COLO668 (cell line): ENCODE measurements at regions not wholly inside any gene's neighbourhood (a gene's known extent, or its start where the extent isn't known, plus 50 kb on each side); places are given as distances from the start of the nearest gene placed in this dataset.
"Not testable (repeated sequence)": the region's sequence is repeated elsewhere in the genome, so short reads cannot be mapped to it uniquely, and the experiment has no call there.

Experiments used
- DNase-seq: peaks from one replicate; lab custom pipeline; 2025; ENCODE audit not compliant: unreplicated experiment; lab: John Stamatoyannopoulos, UW

GRCh38 chr13:34349091-34349722 is 531.3 kb downstream of the RFC3 start:
- peak; percentile 26 for DNase-seq

GRCh38 chr13:34350671-34351070 is 532.7 kb downstream of the RFC3 start:
- DNase-seq = no peak

- DNase-seq = no peak
Measured at GRCh38 chr13:34351134-34351533, 533.2 kb downstream of the RFC3 start.

- DNase-seq = no peak
Measured at GRCh38 chr13:34352958-34353357, 535.0 kb downstream of the RFC3 start.

GRCh38 chr13:34356686-34357434 is 538.9 kb downstream of the RFC3 start:
- DNase-seq = no peak

GRCh38 chr13:34357435-34358232 is 539.7 kb downstream of the RFC3 start:
- no peak for DNase-seq

- DNase-seq = no peak
Measured at GRCh38 chr13:34358811-34359513, 541.0 kb downstream of the RFC3 start.

- no peak for DNase-seq
Measured at GRCh38 chr13:34360702-34361101, 542.8 kb downstream of the RFC3 start.

- DNase-seq = no peak
Measured at GRCh38 chr13:34361560-34361959, 543.6 kb downstream of the RFC3 start.

- no peak for DNase-seq
Measured at GRCh38 chr13:34363266-34363665, 545.3 kb downstream of the RFC3 start.

- no peak for DNase-seq
Measured at GRCh38 chr13:34364633-34365032, 546.7 kb downstream of the RFC3 start.

GRCh38 chr13:34369931-34370330 is 552.0 kb downstream of the RFC3 start:
- DNase-seq = no peak

GRCh38 chr13:34371108-34371507 is 553.2 kb downstream of the RFC3 start:
- no peak for DNase-seq

- no peak for DNase-seq
Measured at GRCh38 chr13:34371645-34372395, 553.9 kb downstream of the RFC3 start.

- no peak for DNase-seq
Measured at GRCh38 chr13:34372581-34372980, 554.6 kb downstream of the RFC3 start.

- DNase-seq = no peak
Measured at GRCh38 chr13:34376483-34376882, 558.5 kb downstream of the RFC3 start.

- DNase-seq = no peak
Measured at GRCh38 chr13:34381228-34381627, 560.8 kb upstream of the NBEA start.

GRCh38 chr13:34383728-34384127 is 558.3 kb upstream of the NBEA start:
- DNase-seq = no peak

GRCh38 chr13:34386229-34386628 is 555.8 kb upstream of the NBEA start:
- DNase-seq = not testable (repeated sequence)

- no peak for DNase-seq
Measured at GRCh38 chr13:34391076-34391475, 551.0 kb upstream of the NBEA start.

- no peak for DNase-seq
Measured at GRCh38 chr13:34401696-34402095, 540.4 kb upstream of the NBEA start.
